Smooth muscle cell of the brain vasculature (primary cell): ENCODE measurements at regions not wholly inside any gene's neighbourhood (a gene's known extent, or its start where the extent isn't known, plus 50 kb on each side); places are given as distances from the start of the nearest gene placed in this dataset.
"Not testable (repeated sequence)": the region's sequence is repeated elsewhere in the genome, so short reads cannot be mapped to it uniquely, and the experiment has no call there.

Source experiments
- DNase-seq: peaks from one replicate; pipeline ENCODE4 v3.0.0-alpha.2; 2012; ENCODE audit warnings: low read depth, low spot score

DNA sequence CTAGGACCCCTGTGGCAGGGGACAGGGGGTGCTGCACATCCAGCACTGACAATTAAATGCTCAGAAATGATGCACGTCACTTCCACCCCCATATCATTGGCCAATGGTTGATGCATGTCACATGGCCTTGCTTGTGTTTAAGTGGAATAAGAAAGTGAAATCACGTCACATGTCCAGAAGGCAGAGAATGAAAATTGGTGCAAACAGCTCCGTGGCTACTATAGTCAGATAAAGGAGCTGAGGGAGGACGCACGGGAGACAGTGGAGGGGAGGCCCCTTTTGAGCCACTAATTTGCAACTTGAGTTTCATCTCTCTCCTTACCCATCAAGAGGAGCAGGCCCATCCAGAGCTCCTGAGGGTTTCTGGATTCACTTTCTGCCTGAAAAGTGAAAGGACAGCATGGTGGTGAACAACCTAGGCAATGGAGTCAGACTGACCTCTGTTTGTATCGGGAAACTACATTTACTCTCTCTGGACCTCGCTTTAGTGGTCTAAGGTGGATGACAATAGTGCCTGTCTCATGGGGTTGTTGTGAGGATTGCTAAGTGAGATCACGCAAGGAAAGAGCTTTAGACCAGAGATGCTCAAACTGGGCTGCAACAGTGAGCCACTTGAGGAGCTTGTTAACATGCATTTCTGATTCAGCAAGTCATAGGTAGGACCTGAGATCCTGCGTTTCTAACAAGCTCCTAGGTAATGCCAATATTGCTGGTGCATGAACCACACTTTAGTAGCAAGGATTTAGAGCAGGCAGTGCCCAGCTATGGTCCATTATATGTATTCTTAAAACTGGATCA lies 133.9 kb upstream of the ADRA1B start:
- DNase-seq = no peak

DNA sequence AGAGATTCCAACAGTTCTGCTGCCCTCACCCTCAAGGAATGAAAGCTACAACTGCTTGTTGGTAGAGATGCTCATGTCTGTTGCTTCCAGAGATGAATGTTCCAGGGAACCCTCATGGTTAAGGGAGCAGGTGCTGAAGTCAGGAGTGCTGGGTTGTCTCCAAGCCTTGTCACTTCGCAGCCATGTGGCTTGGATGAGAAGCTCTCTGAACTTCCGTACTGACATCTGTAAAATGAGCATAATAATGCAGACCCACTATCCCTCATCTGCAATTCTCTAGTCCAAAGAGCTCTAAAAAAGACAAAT lies 133.3 kb upstream of the ADRA1B start:
- DNase-seq = no peak

DNA sequence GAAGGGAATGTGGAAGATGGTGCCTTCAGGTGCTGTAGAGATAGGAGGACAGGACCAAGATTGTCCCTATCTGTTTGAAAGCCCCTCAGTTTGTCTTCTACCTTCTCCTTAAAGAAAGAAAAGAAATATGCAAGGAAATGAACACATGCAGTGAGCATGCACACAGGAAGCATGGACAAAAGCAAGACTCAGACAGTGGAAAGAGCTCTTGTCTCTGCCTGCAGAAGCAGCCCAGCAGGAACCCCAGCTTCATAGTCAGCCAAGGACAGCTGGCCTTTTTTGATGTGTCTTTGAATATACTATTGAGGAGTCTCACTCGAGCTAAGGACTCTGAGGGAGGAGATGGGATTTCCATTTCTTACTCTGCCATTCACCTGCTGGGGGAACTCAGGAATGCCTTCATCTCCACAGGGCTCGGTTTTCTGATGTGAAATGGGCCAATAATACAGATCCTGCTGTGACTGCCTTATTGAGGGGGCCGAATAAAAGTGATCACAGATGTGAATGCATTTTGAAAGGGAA lies 132.5 kb upstream of the ADRA1B start:
- DNase-seq = no peak

DNA sequence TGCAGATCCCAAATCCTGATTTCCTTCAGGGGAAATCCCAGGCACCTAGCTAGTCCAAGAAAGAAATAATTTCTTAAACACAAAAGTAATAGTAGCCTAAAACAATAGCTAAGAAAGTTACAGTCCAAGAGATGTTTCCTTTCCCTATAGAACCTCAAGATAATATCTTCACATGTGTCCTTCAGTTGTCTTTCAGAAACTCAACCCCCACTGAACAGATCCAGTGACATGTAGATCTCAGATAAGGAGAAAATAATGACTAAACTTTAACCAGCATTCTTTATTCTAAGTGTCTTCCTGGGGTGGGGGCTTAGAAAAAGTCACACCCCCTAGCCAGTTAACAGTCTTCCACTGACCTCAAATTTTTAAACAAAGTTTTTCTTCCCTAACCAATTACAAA lies 131.3 kb upstream of the ADRA1B start:
- DNase-seq = no peak

GRCh38 chr5:159785656-159786055 lies 130.6 kb upstream of the ADRA1B start:
- DNase-seq = no peak

GRCh38 chr5:159786201-159786600 lies 130.1 kb upstream of the ADRA1B start:
- no peak for DNase-seq

GRCh38 chr5:159786901-159787691 lies 129.2 kb upstream of the ADRA1B start:
- peak; percentile 65 for DNase-seq

DNA sequence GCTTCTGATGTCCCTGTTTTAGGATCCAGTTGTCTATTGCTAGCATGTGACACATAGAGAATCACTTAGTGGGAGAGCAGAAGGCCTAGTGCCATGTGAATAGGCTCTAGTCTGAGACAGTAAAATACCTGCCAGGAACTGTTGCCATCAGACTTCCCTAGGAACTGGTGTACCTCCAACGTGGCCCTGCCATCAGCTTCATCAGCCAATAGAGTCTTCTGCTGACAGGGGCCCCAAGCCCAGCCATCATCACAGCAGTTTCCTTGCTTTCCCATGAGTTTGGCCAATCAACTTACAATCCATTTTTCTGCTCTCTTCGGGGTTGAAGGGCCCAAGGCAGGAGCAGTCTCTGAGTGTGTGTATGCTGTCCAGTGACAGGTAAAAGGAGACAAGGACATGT lies 128.4 kb upstream of the ADRA1B start:
- no peak for DNase-seq

DNA sequence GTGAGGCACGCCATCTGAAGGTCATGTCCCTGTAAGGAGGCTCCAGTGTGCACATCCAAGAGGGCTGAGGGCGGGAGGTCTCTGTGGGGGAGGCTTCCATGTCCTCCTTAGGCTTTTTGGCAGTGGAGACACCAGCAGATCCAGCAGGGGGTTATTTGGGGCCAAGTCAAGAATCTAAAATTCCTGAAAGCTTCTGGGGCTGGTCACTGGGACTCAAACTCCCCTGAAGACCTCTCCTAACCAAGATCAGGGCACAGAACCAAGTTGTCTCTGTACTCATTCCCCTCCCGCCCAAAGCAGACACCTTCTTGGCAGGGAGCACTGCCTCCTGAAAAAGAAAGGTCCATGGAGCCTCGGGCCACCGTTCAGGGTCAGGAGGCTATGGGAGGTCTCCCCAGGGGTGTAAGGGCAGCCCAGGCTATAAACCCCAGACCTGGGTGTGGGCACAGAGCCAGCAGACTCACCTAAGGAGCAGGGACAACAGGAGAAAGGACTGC lies 127.4 kb upstream of the ADRA1B start:
- no peak for DNase-seq

DNA sequence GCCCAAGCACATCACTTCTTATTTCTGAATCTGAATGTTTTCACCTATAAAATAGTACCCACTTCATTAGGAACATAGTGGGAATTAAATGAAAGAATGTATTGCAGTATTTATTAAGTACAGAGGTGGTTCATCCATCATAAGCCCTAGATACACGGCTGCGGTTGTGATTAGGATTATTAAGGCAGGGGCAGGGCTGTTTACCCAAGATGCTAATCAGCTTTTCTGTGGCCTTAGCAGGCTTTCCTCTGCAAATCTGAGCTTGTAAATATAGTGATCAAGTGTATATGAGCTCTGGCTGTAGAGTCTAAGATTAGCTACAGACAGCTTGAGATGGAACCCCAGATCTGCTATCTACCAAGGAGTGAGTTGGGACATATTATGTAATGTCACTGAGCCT lies 124.1 kb upstream of the ADRA1B start:
- no peak for DNase-seq

GRCh38 chr5:159797261-159797970 lies 118.9 kb upstream of the ADRA1B start:
- DNase-seq = no peak

GRCh38 chr5:159799701-159800100 lies 116.6 kb upstream of the ADRA1B start:
- no peak for DNase-seq

DNA sequence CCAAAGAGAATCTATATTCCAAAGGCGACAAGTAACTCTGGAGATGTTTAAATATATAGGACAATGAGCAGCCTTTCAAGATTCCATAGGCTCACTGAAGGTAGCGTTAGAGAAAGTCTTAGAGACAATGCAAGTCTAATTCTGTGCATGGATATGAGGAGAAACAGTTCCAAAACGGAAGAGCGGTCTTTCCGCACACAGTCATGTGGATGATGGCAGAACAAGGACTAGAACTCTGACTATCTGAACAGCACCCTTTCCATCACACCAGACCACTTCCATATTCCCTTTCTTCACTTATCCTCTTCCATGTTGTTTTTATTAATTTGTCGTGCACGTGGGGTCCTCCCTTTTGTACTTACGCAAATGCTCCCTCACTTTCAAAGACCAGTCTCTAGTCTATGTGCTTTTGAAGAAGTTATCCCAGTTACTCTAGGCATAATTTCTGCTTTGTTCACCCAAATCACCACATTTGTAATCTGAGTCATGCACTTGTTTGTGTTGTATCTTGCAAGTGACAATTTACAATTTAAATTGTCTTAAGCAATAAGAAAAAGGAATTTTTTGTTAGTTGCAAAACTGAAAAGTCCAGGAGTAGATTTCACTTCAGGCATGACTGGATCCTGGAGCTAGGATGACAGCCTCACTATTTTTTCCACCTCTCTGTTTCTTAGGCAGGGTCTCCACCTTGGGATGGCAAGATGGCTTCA lies 116.0 kb upstream of the ADRA1B start:
- no peak for DNase-seq

DNA sequence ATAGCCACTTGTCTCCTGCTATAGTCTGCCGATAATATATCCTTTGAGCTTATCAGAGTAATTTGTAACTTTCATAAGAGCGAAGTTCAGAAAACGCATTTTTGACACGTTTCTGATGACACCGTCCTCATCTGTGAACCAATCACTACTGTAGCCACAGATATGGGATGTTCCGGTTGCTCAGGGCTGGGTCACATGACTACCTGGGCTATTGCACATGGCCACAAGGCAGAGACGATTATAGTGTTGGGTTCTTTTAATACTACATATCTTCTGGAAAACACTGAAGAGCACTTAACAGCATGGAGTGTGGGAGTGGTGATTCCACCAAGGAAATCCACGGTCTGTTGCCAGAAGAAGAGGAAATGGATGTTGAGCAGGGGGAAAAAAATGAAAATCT lies 115.0 kb upstream of the ADRA1B start:
- DNase-seq = no peak

- no peak for DNase-seq
Measured at GRCh38 chr5:159802661-159803060, 113.6 kb upstream of the ADRA1B start.

GRCh38 chr5:159804121-159804520 lies 112.2 kb upstream of the ADRA1B start:
- no peak for DNase-seq

DNA sequence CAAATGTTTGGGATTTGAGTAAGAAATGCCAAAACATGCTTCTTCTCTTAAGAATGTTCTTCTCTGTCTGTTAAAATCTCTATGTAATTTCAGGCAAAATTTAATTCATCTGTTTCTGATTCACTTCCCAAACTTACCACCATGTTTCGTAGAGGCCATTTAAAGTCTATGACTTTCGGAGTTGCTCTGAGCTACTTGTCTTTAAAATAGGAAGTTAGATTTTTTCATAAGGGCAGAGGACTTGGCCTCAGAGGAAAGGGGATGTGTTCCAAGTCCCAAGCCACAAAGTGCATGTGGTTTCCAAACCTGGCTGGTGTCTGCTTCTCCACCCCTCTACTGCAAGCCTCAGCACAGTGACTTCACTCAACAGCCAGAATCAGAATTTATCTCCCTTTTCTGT lies 111.3 kb upstream of the ADRA1B start:
- DNase-seq = no peak

DNA sequence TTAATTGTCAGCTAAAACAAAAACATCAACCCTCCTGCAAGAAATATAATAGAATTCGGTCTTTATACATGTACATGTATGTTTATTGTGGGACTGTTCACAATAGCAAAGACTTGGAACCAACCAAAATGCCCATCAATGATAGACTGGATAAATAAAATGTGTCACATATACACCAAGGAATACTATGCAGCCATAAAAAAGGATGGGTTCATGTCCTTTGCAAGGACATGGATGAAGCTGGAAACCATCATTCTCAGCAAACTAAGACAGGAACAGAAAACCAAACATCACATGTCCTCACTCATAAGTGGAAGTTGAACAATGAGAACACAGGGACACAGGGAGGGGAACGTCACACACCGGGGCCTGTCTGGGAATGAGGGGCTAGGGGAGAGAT lies 109.1 kb upstream of the ADRA1B start:
- DNase-seq = not testable (repeated sequence)

DNA sequence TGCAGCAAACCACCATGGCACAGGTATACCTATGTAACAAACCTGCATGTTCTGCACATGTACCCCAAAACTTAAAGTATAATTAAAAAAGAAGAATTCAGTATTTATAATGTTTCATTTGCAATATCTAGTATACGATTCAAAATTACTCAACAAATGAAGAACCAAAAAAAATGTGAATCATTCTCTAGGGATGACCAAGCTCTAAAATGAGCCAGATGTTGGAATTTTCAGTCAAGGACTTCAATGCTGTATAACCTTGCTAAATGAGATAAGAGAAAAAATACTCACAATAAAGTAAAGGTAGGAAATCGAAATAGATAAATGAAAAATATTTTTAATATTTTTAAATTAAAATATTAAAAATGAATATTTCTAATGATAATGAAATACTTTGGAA lies 108.7 kb upstream of the ADRA1B start:
- DNase-seq = no peak

- DNase-seq = no peak
Measured at GRCh38 chr5:159811712-159812111, 104.6 kb upstream of the ADRA1B start.

- not testable (repeated sequence) for DNase-seq
Measured at GRCh38 chr5:159812759-159813158, 103.5 kb upstream of the ADRA1B start.

DNA sequence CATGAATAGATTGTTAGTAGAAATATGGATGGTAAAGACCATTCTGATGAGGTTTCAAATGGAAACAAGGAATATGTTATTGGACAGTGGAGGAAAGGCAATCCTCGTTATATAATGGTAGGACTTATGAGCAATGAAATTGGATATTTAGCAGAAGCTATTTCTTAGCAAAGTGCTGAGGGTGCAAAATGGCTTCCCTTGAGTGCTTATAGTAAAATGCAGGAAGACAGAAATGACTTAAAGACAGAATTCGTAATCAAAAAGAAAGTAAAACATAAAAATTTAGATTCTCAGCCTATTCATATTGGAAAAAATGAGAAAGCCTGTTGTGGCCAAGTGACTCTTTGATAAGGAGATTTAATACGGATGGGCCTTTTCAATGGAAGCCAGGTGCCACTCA lies 102.1 kb upstream of the ADRA1B start:
- DNase-seq = no peak
